ENCODE measurements at regions not wholly inside any gene's neighbourhood (a gene's known extent, or its start where the extent isn't known, plus 50 kb on each side); places are given as distances from the start of the nearest gene placed in this dataset.
"Not testable (repeated sequence)": the region's sequence is repeated elsewhere in the genome, so short reads cannot be mapped to it uniquely, and the experiment has no call there.

GRCh38 chr5:172549696-172550095, 91.4 kb upstream of the NEURL1B start:
- no peak for DNase-seq (ENCODE audit: low read depth in 3 of 3, low spot score in 2 of 3)

GRCh38 chr5:172548981-172549687, 91.9 kb upstream of the NEURL1B start:
- DNase-seq (ENCODE audit: low read depth in 3 of 3, low spot score in 2 of 3): no peak

- no peak for DNase-seq (ENCODE audit: low read depth in 3 of 3, low spot score in 2 of 3)
Observed at GRCh38 chr5:172548311-172548731, 92.7 kb upstream of the NEURL1B start.

- no peak for DNase-seq (ENCODE audit: low read depth in 3 of 3, low spot score in 2 of 3)
Observed at GRCh38 chr5:172546196-172546595, 91.9 kb upstream of the SH3PXD2B start.

GRCh38 chr5:172545291-172545801, 91.0 kb upstream of the SH3PXD2B start:
- no peak for DNase-seq (ENCODE audit: low read depth in 3 of 3, low spot score in 2 of 3)

GRCh38 chr5:172544371-172545095, 90.2 kb upstream of the SH3PXD2B start:
- DNase-seq (ENCODE audit: low read depth in 3 of 3, low spot score in 2 of 3): no peak

GRCh38 chr5:172543484-172544298, 89.4 kb upstream of the SH3PXD2B start:
- no peak for DNase-seq (ENCODE audit: low read depth in 3 of 3, low spot score in 2 of 3)

GRCh38 chr5:172542651-172543131, 88.4 kb upstream of the SH3PXD2B start:
- DNase-seq (ENCODE audit: low read depth in 3 of 3, low spot score in 2 of 3): no peak

- DNase-seq (ENCODE audit: low read depth in 3 of 3, low spot score in 2 of 3): no peak
Observed at GRCh38 chr5:172541773-172542136, 87.4 kb upstream of the SH3PXD2B start.

GRCh38 chr5:172541099-172541772, 86.9 kb upstream of the SH3PXD2B start:
- DNase-seq (ENCODE audit: low read depth in 3 of 3, low spot score in 2 of 3): no peak

- no peak for DNase-seq (ENCODE audit: low read depth in 3 of 3, low spot score in 2 of 3)
Observed at GRCh38 chr5:172540099-172540870, 86.0 kb upstream of the SH3PXD2B start.

GRCh38 chr5:172535108-172535445, 80.8 kb upstream of the SH3PXD2B start:
- no peak for DNase-seq (ENCODE audit: low read depth in 3 of 3, low spot score in 2 of 3)

- DNase-seq (ENCODE audit: low read depth in 3 of 3, low spot score in 2 of 3): no peak
Observed at GRCh38 chr5:172534229-172535107, 80.1 kb upstream of the SH3PXD2B start.

GRCh38 chr5:172533399-172534228, 79.3 kb upstream of the SH3PXD2B start:
- DNase-seq (ENCODE audit: low read depth in 3 of 3, low spot score in 2 of 3): no peak

- no peak for DNase-seq (ENCODE audit: low read depth in 3 of 3, low spot score in 2 of 3)
Observed at GRCh38 chr5:172533058-172533398, 78.7 kb upstream of the SH3PXD2B start.

- DNase-seq (ENCODE audit: low read depth in 3 of 3, low spot score in 2 of 3): not testable (repeated sequence)
Observed at GRCh38 chr5:172532439-172532838, 78.1 kb upstream of the SH3PXD2B start.

- no peak for DNase-seq (ENCODE audit: low read depth in 3 of 3, low spot score in 2 of 3)
Observed at GRCh38 chr5:172531704-172532026, 77.3 kb upstream of the SH3PXD2B start.
